C1 segment of cervical spinal cord (tissue), 14 donors: ENCODE measurements at regions not wholly inside any gene's neighbourhood (a gene's known extent, or its start where the extent isn't known, plus 50 kb on each side); places are given as distances from the start of the nearest gene placed in this dataset.
"Not testable (repeated sequence)": the region's sequence is repeated elsewhere in the genome, so short reads cannot be mapped to it uniquely, and the experiment has no call there.

Experiments
- DNase-seq, 14 donors: peaks; one replicate each; lab custom pipeline; 2025; lab: John Stamatoyannopoulos, UW

DNA sequence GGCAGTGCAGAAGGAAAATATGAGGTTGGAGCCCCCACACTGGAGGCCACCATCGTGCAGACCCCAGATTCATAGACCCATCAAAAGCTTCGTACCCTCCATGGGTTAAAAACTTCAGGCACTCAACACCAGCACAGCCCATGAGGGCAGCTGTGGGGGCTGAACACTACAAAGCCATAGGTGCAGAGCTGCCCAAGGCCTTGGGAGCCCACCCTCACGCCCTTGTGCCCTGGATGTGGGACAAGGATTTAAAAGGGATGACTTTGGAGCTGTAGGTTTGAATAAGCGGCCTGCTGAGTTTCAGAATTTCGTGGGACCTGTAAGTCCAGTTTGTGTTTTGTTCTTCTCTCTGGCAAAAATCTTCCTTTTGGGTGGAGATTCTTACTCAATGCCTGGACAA lies 747.6 kb downstream of the SPATA31A6 start:
- not testable (repeated sequence) for DNase-seq

DNA sequence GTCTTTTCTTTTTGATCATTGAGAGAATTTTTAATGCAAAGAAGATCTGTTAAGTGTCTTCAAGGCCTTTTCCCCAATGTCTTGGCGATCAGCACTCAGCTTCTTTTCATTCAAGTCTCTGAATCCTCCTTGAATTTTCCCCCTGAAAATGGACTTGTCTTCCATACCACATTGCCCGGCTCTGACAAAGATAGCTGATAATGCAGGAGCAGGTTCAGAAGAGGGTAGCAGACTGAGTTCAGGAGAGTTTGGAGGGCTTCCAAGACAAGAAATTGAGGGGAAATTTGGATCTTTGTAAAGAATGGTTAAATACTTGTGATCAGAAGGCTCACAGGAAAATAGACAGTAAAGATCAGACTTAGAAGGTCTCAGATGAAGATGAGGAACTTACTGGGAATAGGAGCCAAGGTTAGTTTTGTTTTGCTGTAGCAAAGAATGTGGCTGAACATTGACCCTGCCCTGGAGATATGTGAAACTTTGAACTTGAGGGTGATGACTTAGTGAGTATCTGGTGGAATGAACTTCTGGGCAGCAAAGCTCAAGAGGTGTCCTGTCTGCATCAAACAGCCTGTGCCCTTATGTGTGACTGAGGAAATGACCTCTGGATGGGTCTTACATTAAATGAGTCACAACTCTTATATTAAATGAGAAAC lies 754.2 kb downstream of the SPATA31A6 start:
- DNase-seq: not testable (repeated sequence)

DNA sequence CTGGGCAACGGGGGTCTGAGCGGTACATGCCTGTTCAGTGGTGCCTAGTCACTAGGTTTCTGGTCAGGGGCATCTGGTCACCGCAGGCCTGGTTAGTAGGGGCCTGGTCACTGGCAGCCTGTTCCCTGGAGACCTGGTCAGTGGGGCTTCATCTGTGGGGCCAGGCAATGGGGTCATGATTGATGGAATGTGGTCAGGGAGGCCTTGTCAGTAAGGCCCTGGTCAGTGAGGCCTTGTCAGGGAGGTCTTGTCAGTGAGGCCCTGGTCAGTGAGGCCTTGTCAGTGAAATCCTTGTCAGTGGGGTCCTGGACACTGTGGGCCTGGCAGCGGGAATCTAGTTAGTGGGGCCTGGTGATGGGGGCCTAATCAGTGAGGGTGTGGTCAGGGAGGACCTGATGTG lies 763.6 kb downstream of the SPATA31A6 start:
- peak in 3 of 14 donors; percentile 0 to 7 (median 1) for DNase-seq

DNA sequence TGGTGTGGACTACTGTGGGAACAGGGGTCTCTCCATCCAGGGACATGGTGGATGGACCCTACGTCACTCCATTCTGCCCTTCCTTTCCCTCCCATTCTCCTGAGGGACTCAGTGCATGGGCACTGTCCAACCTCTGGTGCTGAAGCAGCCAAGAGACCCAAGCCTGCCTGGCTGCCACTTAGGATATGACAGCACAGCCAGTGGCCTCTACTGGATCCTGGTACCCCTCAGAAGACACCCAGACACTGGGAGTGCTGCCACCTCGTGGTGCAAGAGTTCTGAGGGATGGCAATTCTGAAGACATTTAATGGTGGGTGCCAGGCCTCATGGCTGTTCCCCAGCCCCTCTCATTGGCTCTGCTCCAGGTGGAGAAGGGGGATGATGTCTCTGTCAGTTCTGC lies 767.8 kb downstream of the SPATA31A6 start:
- DNase-seq: not testable (repeated sequence)

GRCh38 chr9:42965155-42965554 lies 781.7 kb downstream of the SPATA31A6 start:
- not testable (repeated sequence) for DNase-seq

GRCh38 chr9:42971872-42972271 lies 788.4 kb downstream of the SPATA31A6 start:
- not testable (repeated sequence) for DNase-seq

DNA sequence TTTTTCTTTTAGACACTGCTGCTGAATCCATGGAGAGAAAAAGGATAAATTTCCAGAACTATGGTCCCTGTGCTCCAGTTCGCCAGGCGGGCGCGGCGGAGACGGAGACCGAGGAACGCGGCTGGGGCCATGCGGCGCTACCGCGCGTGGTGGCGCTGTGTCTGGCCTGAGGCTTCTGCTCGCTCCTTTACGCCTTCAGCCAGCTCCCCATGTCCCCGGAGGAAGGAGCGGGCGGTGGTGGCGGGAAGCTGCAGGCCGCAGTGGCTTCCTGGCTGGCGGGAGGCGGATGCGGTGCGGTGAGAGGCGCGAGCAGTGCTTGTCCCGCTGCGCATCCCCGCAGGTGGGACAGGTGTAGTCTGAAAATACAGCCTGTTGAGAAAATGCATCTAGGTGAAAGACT lies 791.3 kb downstream of the SPATA31A6 start:
- DNase-seq: not testable (repeated sequence)

- DNase-seq: not testable (repeated sequence)
Measured at GRCh38 chr9:42984761-42985160, 801.3 kb downstream of the SPATA31A6 start.
